HG03108 (cell line): ENCODE measurements at regions not wholly inside any gene's neighbourhood (a gene's known extent, or its start where the extent isn't known, plus 50 kb on each side); places are given as distances from the start of the nearest gene placed in this dataset.

Experiments
- ATAC-seq: cut with Tn5 transposase; IDR thresholded peaks from one replicate; pipeline ENCODE4 v1.9.1; 2021; ENCODE audit warnings: moderate library complexity; ENCODE audit not compliant: unreplicated experiment

DNA sequence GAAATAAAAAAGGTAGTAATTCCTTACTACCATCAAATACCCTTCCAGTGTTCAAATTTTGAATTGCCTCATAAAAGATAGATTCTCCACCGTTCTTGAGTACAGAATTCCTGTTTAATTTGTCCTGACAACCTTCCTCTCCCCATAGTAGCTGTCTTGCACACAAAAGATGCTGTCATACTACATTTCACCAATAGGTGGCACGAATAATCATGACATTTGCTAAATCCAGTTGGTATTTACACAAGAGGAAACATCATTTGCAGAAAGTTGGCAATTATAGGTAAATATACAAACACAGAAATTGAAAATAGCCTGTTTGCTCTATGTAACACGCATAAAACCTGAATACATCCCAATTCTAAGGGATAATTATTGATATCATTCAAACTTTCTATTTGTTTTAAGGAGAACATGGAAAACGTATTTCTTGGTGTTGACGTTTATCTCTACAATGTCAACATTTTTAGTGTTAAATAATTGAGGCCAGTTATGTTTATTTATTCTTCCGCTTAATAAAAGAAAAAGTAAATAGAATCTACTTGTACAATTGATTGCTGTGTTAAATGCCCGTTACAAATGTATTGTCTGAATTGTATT, 58.3 kb upstream of the CLDN10 start:
- ATAC-seq = no peak

GRCh38 chr13:95496485-95496884, 56.0 kb upstream of the CLDN10 start:
- ATAC-seq = no peak

DNA sequence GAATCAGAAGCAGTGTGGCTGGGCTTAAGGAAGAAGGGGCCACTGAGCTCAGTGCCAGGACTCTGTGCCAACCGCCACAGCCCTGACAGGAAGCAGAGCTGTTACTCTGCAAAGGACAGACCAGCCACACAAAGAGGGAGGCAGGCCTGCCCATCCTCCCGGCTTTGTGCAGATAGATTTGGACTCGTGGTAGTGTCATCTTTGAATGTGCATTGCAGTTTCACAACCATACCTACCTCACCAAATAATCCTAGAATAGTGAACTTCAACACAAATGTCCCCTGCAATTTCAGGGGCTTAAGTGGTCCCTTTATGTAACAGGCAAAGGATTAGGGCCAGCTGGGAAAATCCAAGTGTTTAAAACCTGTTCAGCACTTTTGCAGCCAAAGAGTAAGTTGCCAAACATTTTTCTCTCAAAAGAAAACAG, 55.1 kb upstream of the CLDN10 start:
- ATAC-seq = no peak

- ATAC-seq = no peak
Measured at GRCh38 chr13:95498886-95499285, 53.6 kb upstream of the CLDN10 start.

GRCh38 chr13:95499811-95500712, 52.5 kb upstream of the CLDN10 start:
- no peak for ATAC-seq

DNA sequence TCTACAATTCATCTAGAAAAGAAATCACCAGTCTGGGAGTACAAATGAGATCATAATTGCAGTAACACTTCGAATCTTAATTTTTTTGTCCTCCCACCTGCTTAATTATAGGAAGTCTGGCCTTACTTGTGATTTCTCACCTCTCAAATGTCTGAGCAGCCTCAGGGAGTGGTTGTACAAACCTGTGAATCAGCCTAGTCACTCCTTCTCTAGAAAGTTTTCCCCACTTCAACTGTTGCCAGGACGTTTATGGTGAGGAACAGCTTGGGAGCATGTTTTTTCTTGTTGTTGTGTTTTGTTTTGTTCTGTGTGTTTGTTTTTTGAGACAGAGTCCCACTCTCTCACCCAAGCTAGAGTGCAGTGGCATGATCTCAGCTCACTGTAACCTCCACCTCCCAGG, 50.3 kb upstream of the CLDN10 start:
- ATAC-seq = no peak
